ENCODE measurements at regions not wholly inside any gene's neighbourhood (a gene's known extent, or its start where the extent isn't known, plus 50 kb on each side); places are given as distances from the start of the nearest gene placed in this dataset.

DNA sequence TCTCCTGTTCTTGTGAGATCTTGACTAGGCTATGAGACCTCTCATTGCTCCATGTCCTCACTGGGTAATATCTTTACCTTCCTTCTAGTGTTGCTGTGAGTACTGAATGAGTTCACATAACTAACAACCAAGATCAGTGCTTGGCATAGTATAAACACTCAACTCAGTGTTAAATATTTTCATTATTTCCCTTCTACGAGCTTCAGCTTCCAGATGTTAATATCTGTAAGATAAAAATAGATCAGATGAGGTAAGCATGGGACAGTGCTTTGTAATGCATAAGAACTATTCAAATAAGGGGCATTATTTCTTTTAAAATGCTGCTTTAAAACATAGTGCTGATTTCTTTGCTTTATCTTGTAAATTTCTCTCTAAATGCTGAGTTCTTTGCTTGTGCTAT, 130.8 kb downstream of the DIPK2A start:
- TF ChIP-seq ARNT (IDR thresholded peaks at IDR 0.05) = no peak
- no peak for TF ChIP-seq BHLHE40 (IDR thresholded peaks at IDR 0.05; ENCODE audit: borderline replicate concordance)
- TF ChIP-seq TARDBP (IDR thresholded peaks at IDR 0.05) = no peak
- TF ChIP-seq SP1 (IDR thresholded peaks at IDR 0.05) = no peak
- TF ChIP-seq FOXK2 (IDR thresholded peaks at IDR 0.05) = no peak
